ENCODE measurements at regions not wholly inside any gene's neighbourhood (a gene's known extent, or its start where the extent isn't known, plus 50 kb on each side); places are given as distances from the start of the nearest gene placed in this dataset.

DNA sequence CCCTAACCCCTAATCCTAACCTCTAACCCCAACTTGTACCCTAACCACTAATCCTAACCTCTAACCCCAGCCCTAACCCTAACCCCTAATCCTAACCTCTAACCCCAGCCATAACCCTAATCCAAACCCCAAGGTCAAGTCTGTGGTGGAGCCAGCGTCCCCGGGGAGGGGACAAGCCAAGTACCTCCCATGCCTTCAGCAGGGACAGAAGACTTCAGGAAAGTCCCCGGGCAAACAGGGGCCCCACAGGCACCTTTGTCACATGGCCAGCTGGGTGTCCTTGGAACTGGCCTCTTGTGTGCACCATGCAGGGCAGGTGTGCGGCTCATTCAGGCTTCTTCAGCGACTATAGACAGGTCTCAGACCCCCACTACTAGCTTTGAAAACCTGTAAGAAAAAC lies 555.8 kb downstream of the BRD1 start:
- DNase-seq (ENCODE audit: low read depth in 2 of 3, low spot score in 2 of 3): no peak

DNA sequence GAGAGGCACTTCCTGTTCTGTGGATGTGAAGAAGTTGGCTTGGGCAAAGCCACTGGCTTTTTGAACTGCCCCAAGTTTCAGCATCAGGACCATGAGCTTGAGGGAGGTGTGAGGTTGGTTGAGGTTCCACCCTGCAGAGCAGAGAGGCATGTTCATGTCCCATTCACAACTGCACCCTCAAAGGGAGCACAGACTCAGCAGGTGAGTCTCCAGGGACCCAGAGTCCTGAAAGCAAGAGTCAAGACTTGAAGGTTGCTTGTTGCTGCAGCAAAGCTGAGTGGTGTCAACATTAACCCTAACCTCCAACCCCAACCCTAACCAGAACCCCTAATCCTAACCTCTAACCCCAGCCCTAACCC lies 556.3 kb downstream of the BRD1 start:
- no peak for DNase-seq (ENCODE audit: low read depth in 2 of 3, low spot score in 2 of 3)

DNA sequence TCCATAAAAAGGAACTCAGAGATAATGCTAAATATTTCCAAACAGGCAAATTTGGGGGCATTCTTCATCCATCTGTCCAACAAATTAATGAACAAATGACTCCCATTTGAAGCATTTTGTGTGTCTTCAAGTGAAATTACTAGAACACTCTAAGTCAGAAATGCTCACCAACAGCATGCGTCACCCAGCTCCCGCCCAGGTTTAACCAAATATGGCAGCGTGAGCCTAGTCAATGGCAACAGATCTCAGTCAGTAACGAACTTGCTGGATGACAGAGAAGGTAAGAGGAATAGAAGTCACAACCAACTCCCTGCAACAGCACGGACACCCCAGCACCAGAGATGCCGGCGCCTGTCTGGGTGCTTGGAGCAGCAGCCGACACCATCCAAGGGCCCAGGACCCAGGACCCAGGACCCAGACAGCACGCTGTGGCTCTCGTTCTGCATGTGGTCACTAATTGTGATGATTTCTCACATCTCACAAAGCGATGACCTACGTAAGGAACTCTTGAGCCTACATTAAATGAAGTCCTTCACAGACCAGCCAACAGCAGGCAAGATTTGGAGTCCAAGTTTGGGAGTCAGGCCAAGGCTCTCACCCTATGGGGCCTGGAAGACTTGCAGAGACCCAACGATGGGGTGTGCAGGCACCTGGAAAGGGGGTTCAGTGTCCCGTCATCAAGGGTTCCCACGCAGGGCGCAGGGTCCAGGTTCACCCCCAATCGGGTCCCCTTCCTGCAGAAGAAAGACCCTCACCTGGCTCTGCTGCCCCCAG lies 556.9 kb downstream of the BRD1 start:
- DNase-seq (ENCODE audit: low read depth in 2 of 3, low spot score in 2 of 3): no peak

DNA sequence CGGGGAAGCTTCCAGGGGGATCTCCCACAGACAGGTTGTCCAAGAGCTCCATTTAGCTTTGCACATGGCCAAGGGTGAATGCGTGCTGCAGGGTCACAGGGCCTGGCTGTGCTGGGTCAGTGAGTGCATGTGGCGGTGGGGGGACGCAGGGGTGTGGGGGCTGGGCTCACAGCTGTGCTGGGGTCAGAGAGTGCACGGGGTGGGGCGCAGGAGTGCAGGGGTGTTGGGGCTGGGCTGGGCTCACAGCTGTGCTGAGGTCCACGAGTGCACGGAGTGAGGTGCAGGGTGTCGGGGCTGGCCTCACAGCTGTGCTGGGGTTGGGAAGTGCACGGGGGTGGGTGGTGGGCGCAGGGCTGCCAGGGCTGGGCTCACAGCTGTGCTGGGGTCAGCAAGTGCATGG lies 557.7 kb downstream of the BRD1 start:
- DNase-seq (ENCODE audit: low read depth in 2 of 3, low spot score in 2 of 3): no peak

DNA sequence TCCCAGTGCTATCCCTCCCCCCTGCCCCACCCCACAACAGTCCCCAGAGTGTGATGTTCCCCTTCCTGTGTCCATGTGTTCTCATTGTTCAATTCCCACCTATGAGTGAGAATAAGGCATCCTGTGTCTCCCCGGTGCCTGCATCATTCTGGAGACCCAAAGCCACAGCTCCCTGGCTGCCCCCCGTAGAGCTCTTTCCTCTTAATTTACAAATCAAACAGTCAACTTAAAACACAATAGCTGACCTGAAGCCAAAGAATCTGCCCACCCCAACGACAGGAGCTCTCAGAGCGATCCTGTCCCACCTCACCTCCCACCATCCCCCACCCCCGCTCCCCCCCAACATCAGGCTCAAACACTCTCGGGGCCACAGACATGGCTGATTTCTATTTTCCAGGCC lies 558.3 kb downstream of the BRD1 start:
- no peak for DNase-seq (ENCODE audit: low read depth in 2 of 3, low spot score in 2 of 3)

DNA sequence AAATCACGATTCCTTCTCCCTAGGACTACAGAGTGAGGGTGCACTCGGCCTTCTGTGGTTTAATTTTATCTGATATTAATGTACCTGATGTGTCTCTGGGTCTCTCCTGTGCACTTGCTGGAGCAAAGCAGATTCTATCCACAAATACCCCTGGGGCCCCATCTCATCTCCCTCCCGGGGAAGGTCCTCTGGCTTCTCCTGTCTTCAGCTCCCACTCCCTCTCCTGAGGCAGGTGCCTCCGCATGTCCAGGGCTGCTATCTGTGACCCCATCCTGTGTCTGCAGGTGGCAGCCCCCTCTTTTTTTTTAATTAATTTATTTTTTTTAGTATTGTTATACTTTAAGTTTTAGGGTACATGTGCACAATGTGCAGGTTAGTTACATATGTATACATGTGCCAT lies 558.7 kb downstream of the BRD1 start:
- no peak for DNase-seq (ENCODE audit: low read depth in 2 of 3, low spot score in 2 of 3)

DNA sequence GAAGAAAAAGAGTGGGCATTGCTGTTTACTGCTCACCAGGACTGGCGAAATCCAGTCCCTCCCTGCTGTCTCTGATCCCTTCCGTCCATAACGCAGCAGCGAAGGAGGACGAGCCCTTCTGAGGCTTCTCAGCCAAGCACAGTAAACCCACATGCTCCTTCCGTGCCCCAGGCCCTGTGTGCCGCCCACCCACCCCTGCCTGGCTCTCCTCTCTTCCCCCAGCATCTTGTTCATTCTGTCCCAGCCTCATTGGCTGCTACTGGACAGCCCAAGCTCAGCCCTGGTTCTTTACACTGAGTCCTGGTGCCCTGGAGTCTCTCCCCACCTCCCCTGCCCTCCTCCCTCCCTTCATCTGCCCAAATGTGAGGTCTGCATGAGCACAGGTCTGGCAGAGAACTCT lies 559.7 kb downstream of the BRD1 start:
- DNase-seq (ENCODE audit: low read depth in 2 of 3, low spot score in 2 of 3): no peak

DNA sequence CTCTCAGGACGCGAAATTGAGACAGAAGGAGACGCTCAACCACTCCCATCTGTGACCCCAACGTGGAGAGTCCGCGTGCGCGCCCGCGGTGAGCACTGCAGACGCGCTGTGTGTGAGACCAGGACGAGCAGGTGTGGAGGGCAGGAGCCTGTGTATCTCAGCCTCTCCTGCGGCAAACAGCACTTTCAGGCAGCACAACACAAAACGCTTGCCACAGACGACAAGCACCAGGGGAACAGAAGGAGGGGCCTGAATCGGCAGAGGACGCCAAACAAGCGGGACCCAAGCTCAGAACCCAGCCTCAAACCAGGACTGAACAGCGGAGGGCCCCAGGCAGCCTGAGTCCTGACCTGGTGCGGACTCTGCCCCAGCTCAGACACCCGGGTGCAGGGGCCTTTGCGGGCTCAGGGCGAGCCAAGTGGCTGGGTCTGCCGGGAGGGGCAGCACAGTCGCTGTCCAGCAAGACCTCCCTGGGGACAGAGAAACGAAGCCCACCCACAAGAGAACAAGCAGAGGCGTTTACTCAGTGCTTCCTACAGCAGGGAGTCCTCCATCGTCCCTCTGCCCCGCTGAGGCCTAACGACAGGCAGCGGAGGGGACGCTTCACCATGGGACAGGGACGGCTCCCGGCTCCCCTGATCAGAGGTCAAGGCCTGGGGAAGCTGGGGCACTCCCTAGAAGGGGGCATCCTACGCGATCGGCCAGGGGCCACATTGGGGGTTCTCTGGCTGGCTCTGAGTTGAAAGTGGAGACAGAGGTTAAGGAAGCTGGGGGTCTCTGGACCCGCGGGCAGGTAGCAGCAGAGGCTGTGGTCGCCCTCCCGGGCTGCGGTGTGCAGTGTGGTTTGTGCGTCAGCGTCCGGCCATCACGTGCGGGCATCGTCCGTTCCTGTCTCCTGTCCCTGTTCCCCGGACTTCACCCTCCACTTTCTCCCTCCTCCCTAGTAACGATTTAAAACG lies 560.8 kb downstream of the BRD1 start:
- no peak for DNase-seq (ENCODE audit: low read depth in 2 of 3, low spot score in 2 of 3)

DNA sequence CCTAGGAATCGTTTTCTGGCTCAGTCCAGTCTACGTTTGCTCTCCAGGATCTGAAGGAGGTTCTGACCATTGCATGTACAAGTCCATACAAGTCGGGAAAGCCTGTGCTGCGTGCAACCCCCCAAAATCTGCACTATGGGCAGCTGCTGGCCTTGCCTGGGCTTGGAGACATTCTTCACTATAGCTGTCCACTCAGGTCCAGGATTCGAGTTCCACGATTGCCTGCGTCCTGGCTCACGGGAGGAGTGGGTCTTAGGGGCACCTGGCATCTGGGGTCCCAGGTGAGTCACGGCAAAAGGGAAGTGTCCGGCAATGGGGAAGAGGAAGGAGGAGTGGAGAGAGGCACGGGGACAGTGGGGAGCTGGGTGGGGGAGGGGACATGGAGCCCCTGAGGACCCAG lies 563.0 kb downstream of the BRD1 start:
- DNase-seq (ENCODE audit: low read depth in 2 of 3, low spot score in 2 of 3): no peak

DNA sequence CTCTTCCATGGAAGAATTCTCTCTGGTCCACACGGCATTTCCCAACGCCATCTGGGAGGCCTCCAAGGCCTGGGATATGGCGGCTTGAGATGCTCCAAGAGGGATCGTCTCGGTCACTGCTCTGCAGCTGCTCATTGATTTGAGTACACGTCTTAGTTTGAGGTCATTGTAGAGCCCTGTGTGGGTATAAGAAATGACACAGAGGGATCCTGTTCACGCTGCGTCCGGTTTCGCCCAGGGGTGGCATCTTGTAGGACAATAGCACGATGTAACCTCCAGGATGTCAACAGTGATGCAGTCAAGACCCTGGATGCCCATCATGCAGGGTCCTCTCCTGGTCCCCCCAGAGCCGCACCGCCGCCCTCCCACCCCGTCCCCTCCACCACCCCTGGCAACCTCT lies 564.6 kb downstream of the BRD1 start:
- no peak for DNase-seq (ENCODE audit: low read depth in 2 of 3, low spot score in 2 of 3)

DNA sequence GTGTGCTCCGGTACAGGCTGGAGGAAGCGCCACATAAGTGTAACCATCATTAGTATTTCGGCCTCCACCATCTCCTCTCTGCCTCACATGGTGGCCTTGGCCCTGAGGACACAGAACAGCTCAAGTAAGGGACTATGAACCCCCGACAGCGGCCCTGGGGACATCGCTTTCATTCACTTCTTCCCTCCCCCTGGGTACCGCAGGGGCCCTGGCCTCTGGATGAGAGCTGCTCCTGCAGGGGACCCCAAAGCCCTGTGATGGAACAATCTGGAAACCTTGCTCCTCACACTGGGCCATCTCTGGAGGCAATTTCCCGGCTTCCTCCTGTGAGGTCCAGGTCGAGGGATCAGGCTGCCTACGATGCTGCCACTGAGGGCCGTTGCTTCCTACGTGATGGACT lies 565.5 kb downstream of the BRD1 start:
- no peak for DNase-seq (ENCODE audit: low read depth in 2 of 3, low spot score in 2 of 3)

DNA sequence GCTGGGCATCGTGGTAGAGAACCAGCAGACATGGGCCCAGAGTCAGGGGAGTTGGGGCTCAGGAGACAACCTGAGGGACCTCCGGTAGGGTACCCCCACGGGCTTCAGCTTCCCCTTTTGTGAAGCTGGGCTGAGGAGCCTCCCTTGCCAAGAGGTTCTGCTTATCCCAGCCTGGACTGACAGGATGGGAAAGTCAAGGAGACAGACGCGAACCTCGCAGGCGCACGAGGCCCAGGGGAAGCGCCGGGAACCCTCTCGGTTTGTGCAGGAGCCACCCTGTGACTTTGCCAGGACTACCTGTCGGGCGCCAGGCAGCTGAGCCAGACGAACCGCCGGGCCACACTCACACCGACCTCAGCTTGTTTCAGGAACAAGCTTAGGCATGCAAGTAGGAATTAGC lies 566.1 kb downstream of the BRD1 start:
- no peak for DNase-seq (ENCODE audit: low read depth in 2 of 3, low spot score in 2 of 3)

DNA sequence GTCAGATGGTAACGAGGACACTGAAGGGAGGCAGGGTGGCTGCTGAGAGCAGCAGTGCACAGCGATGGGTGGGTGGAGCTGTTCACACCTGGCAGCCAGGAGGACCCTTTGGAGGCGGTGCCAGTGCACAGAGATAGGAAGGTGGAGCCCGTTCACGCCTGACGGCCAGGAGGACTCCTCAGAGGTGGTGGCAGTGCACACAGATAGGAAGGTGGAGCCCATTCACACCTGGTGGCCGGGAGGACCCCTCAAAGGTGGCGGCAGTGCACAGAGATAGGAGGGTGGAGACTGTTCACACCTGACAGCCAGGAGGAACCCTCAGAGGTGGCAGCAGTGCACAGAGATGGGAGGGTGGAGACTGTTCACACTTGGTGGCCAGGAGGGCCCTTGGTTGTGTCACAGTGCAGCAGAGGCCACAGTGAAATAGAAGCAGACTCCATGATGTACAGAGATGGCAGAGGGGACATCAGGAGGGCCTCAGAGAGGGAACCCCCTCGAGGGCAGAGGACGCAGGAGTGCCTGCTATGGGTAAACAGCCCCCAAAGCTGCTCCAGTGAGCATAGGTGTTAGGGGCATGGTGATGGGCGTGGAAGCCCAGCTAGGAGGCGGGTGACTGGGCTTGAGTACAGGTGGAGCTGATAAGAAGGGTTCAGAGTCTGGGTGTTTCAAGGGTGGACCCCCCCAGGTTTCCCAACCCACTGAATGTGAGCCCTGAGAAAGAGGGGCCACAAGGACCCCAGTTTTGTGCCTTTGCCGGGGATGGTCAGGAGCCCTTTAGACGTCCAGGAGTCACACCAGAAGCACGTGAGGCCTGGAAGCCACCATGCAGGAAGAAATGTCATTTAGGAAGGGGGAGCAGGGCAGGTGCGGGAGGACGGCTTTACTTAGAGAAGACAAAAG lies 566.7 kb downstream of the BRD1 start:
- no peak for DNase-seq (ENCODE audit: low read depth in 2 of 3, low spot score in 2 of 3)

DNA sequence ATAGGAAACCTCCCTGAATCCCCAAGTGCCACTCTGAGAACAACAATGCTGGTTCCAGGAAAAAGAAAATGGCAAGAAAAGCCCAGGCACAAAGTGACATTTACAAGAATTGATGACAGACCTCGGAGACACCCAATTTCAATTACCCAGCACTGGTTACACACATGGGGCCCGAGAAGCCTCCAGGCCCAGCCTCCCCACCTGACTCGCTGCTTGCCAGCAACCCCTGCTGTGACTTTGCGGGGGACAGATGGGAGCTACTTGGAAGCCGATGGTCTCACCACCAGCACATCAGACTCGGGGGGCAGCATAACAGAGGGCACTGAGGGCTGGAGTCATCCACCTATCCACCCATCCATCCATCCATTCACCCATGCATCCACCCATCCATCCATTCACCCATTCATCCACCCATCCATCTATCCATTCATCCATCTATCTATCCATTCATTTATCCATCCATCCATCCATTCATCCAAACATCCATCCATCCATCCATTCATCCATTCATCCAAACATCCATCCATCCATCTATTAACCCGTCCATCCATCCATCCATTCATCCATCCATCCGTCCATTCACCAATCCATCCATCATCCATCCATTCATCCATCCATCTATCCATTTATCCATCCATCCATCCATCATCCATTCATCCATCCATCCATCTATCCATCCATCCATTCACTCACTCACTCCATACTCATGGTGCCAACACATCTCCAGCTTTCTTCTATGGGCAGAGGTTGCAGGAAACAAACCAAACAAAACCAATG lies 567.6 kb downstream of the BRD1 start:
- DNase-seq (ENCODE audit: low read depth in 2 of 3, low spot score in 2 of 3): no peak

DNA sequence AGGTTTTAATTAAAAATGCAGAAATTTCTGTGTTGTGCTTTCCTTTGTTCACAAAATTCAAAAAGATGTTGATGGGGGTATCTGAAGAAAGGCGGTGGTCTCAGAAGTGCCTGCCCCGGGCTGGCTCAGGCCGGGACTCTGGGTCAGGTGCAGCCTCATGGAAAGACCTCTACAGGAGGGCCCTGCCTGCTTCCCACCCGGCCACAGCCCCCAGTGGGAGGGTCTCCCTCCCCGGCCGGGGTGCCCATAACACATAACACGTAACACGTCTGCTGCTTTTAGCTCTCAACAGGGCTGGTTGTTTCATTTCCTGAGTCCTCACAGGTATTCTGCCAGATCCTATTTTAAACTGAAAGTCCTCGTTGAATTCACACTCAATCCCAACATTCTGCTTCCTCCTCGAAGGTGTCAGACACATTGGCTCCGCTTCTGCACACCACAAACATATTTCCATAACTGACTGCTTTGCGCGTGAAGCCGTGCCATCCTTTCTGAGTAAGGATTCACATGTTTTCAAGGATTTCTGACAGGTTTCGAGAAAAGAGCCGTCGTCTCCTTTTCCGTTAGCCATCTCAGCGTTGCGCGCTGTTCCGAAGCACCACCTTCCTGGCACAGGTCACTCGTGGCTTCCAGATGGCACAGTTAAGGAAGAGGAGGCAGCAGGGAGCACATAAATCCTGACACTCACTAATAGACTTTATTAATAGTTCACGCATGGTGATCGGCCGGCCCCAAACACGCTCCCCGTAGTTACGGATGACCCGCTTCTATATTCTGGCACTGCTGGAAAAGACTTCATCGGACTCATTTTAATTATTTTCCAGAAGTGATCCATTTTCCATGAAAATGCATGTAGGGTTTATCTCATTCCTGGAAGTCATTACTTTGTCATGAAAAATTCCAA lies 569.3 kb downstream of the BRD1 start:
- no peak for DNase-seq (ENCODE audit: low read depth in 2 of 3, low spot score in 2 of 3)

DNA sequence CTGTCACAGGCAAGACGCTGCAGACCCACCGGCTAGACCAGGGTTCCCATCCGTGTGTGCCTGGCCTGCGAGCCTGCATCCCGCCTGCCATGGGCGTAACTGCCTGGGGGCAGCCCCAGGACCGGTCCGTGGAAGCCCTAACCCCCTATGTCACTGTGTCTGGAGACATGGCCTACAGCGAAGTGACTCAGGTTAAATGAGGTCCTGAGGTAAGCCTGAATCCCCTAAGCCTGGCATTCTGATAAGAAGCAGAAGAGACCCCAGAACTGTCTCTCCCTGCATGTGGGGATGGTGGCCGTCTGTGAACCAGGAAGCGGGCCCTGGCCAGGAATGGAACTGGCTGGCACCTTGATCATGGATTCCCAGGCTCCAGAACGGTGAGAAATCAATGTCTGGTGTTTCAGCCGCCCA lies 570.1 kb downstream of the BRD1 start:
- no peak for DNase-seq (ENCODE audit: low read depth in 2 of 3, low spot score in 2 of 3)

DNA sequence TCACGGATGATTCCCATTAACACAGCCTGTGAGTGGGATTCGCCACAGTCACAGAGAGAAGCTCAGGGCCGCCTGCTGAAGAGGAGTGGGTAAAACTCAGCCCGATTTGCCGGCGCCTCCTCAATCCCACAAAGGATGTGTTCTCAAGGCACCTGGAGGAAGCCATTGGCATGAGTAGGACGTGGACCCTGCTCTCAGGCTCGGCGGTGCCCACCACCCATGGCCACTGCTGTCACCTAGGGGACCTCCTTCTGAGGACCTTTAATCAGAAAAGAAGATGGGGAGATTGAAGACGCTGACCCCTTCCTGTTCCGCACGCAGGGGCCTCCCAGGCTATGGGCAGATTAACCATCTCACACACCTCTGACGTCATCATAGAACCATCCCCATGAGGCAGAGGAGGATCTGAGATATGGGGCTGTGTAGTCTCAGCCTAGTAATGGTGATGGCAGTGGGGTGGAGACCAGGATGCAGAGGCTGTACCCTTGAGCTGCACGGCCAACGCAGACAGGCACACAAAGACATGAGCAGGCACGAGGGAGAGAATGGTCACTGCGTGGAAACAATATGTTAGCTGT lies 571.8 kb downstream of the BRD1 start:
- DNase-seq (ENCODE audit: low read depth in 2 of 3, low spot score in 2 of 3): no peak

DNA sequence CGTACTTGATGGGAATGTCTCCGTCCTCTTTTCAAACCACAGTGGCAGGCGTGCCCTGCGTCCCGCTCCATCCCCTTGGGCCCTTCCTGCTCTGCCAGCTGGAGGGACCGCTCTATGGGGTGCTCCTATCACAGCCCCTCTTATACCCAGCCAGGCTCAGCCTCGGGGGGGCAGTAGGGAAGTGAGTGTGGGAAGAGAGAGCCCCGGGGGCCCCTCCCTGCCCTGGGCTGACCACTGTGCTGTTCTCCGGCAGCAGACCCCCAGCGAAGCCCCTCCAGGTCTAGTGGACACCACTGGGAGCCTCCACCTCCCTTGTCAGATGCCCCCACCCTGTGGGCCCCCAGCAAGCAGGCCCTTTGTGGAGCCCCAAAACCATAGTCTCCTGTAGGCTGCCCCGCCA lies 572.5 kb downstream of the BRD1 start:
- no peak for DNase-seq (ENCODE audit: low read depth in 2 of 3, low spot score in 2 of 3)

DNA sequence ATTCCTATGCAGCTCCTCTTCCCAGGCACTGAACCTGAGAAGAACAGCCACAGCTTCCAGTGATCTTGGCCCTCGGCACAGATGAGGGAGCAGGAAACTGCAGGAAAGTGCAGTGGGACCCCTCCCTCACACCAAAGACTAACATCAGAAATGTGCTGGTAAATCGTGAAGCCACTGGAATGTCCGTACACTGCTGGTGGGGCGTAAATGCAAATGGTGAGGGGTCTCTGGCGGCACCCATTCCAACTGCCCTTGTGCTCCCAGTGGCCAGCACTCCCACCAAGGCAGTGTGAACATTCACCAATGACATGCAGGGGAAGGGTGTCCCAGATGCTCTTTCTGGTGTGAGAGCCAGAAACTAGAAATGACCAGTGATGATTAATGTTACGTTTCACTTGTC lies 574.0 kb downstream of the BRD1 start:
- no peak for DNase-seq (ENCODE audit: low read depth in 2 of 3, low spot score in 2 of 3)

Measured in activated CD8-positive, alpha-beta memory T cell treated with anti-CD3 and anti-CD28 coated beads for 48 hours (primary cell).